SKM-1 treated with dmso at 0.1 percent for 144 hours (cell line): ENCODE measurements at regions not wholly inside any gene's neighbourhood (a gene's known extent, or its start where the extent isn't known, plus 50 kb on each side); places are given as distances from the start of the nearest gene placed in this dataset.
"Not testable (repeated sequence)": the region's sequence is repeated elsewhere in the genome, so short reads cannot be mapped to it uniquely, and the experiment has no call there.

Experiments used
- DNase-seq: peaks from one replicate; lab custom pipeline; 2025; ENCODE audit not compliant: unreplicated experiment; lab: John Stamatoyannopoulos, UW

- not testable (repeated sequence) for DNase-seq
Observed at GRCh38 chr13:21261487-21262216, 85.2 kb downstream of the MRPL57 start.

- DNase-seq, result not testable (repeated sequence)
Observed at GRCh38 chr13:21263909-21264308, 87.5 kb downstream of the MRPL57 start.

- not testable (repeated sequence) for DNase-seq
Observed at GRCh38 chr13:21268485-21268884, 92.0 kb downstream of the MRPL57 start.

- DNase-seq, result not testable (repeated sequence)
Observed at GRCh38 chr13:21272439-21272838, 96.0 kb downstream of the MRPL57 start.

- DNase-seq, result not testable (repeated sequence)
Observed at GRCh38 chr13:21274457-21274856, 98.0 kb downstream of the MRPL57 start.

GRCh38 chr13:21282065-21282464, 105.6 kb downstream of the MRPL57 start:
- DNase-seq, result no peak

- DNase-seq, result no peak
Observed at GRCh38 chr13:21287331-21287907, 111.0 kb downstream of the MRPL57 start.

GRCh38 chr13:21289475-21289874, 113.0 kb downstream of the MRPL57 start:
- no peak for DNase-seq

- DNase-seq, result not testable (repeated sequence)
Observed at GRCh38 chr13:21290442-21291002, 114.1 kb downstream of the MRPL57 start.

GRCh38 chr13:21291840-21292239, 115.4 kb downstream of the MRPL57 start:
- no peak for DNase-seq

- peak; percentile 6 for DNase-seq
Observed at GRCh38 chr13:21296991-21297390, 120.5 kb downstream of the MRPL57 start.

GRCh38 chr13:21297447-21297846, 121.0 kb downstream of the MRPL57 start:
- DNase-seq, result no peak

GRCh38 chr13:21297914-21298831, 121.7 kb downstream of the MRPL57 start:
- DNase-seq, result peak; percentile 84

- no peak for DNase-seq
Observed at GRCh38 chr13:21304256-21304655, 127.8 kb downstream of the MRPL57 start.

GRCh38 chr13:21306300-21307073, 130.0 kb downstream of the MRPL57 start:
- not testable (repeated sequence) for DNase-seq

GRCh38 chr13:21307158-21307557, 130.7 kb downstream of the MRPL57 start:
- DNase-seq, result not testable (repeated sequence)

GRCh38 chr13:21308906-21309305, 132.4 kb downstream of the MRPL57 start:
- DNase-seq, result no peak

- no peak for DNase-seq
Observed at GRCh38 chr13:21309542-21310172, 133.2 kb downstream of the MRPL57 start.

- DNase-seq, result no peak
Observed at GRCh38 chr13:21310220-21310619, 133.8 kb downstream of the MRPL57 start.

- DNase-seq, result not testable (repeated sequence)
Observed at GRCh38 chr13:21314976-21315375, 138.5 kb downstream of the MRPL57 start.
